GM23248 (cell line): ENCODE measurements at regions not wholly inside any gene's neighbourhood (a gene's known extent, or its start where the extent isn't known, plus 50 kb on each side); places are given as distances from the start of the nearest gene placed in this dataset.

ENCODE experiments used
- EZH2 ChIP-seq: fragments of 200-600 bp; sonication (generic); IDR thresholded peaks from 2 replicates; pipeline ENCODE4 v1.6.1; 2018; ENCODE audit warnings: antibody characterized with exemption, mild to moderate bottlenecking; ENCODE audit not compliant: insufficient read depth, poor library complexity, severe bottlenecking
- EZH2phosphoT487 ChIP-seq: fragments of 200-600 bp; sonication (generic); IDR thresholded peaks from 2 replicates; pipeline ENCODE4 v1.6.1; 2018; ENCODE audit warnings: antibody characterized with exemption, moderate library complexity, mild to moderate bottlenecking, low read depth; ENCODE audit not compliant: insufficient read depth

- no peak for TF ChIP-seq EZH2
- TF ChIP-seq EZH2phosphoT487 = no peak
These were observed 559.6 kb downstream of the RFPL4B start for GRCh38 chr6:112906726-112907125.
